ENCODE measurements at regions not wholly inside any gene's neighbourhood (a gene's known extent, or its start where the extent isn't known, plus 50 kb on each side); places are given as distances from the start of the nearest gene placed in this dataset.

- no peak overlapping the region for H3K4me3 ChIP-seq (ENCODE audit: low read length)
- DNase-seq: no peak
- no peaks in the 10 kb centered on the region for H3K36me3 ChIP-seq (ENCODE audit: low read depth, low read length)
- no TSS peak for BruUV-seq (replicated peaks)
- H4K20me1 ChIP-seq (ENCODE audit: low read length): no peaks in the 10 kb centered on the region
- TF ChIP-seq CTCF (conservative IDR thresholded peaks at IDR 0.05; ENCODE audit: low read depth, low read length) (no peak), EZH2phosphoT487 (IDR thresholded peaks at IDR 0.05; ENCODE audit: borderline replicate concordance, low read length) (no peak), EZH2 (IDR thresholded peaks at IDR 0.05; ENCODE audit: low read length, unreplicated experiment) (no peak)
- H2AFZ ChIP-seq (ENCODE audit: low read length): no peak overlapping the region
- H3K9ac ChIP-seq (ENCODE audit: low read length): no peak overlapping the region
- intact Hi-C loops (cut with micrococcal nuclease): no loop called here
- H3K79me2 ChIP-seq (ENCODE audit: low read length): no peaks in the 10 kb centered on the region
- no peak overlapping the region for H3K4me2 ChIP-seq (ENCODE audit: low read length)
- no peaks in the 10 kb centered on the region for H3F3A ChIP-seq (ENCODE audit: low read length, unreplicated experiment)
- no peaks in the 10 kb centered on the region for H3K9me2 ChIP-seq (replicated peaks; ENCODE audit: low read length)
- CTCF ChIA-PET: no interaction called here
- H3K27me3 ChIP-seq (ENCODE audit: low read length): 0 out of 2 replicates have a peak, but pooled peaks cover 3% of the 10 kb centered on the region
- no peak for ATAC-seq
- H3K9me3 ChIP-seq (ENCODE audit: low read length): no peaks in the 10 kb centered on the region
- POLR2A ChIA-PET (ENCODE audit: unreplicated experiment): no interaction called here
- no peaks in the 10 kb centered on the region for H3K4me1 ChIP-seq (ENCODE audit: insufficient read depth, low read length)
- no peak overlapping the region for H3K27ac ChIP-seq (ENCODE audit: low read length)
These were observed 109.4 kb upstream of the PRLR start for GRCh38 chr5:35339616-35340100.

- H3K9ac ChIP-seq (ENCODE audit: low read length): no peak overlapping the region
- H3K79me2 ChIP-seq (ENCODE audit: low read length): no peaks in the 10 kb centered on the region
- ChIA-PET CTCF (no interaction called here), POLR2A (ENCODE audit: unreplicated experiment) (no interaction called here)
- ATAC-seq (no peak), DNase-seq (no peak)
- no peaks in the 10 kb centered on the region for H3K9me3 ChIP-seq (ENCODE audit: low read length)
- H3K36me3 ChIP-seq (ENCODE audit: low read depth, low read length): no peaks in the 10 kb centered on the region
- no peak overlapping the region for H3K4me3 ChIP-seq (ENCODE audit: low read length)
- no peaks in the 10 kb centered on the region for H3F3A ChIP-seq (ENCODE audit: low read length, unreplicated experiment)
- no peak overlapping the region for H3K4me2 ChIP-seq (ENCODE audit: low read length)
- H3K27me3 ChIP-seq (ENCODE audit: low read length): 0 out of 2 replicates have a peak, but pooled peaks cover 3% of the 10 kb centered on the region
- no peak for TF ChIP-seq CTCF (conservative IDR thresholded peaks at IDR 0.05; ENCODE audit: low read depth, low read length)
- no peak for TF ChIP-seq EZH2 (IDR thresholded peaks at IDR 0.05; ENCODE audit: low read length, unreplicated experiment)
- no peak for TF ChIP-seq EZH2phosphoT487 (IDR thresholded peaks at IDR 0.05; ENCODE audit: borderline replicate concordance, low read length)
- H3K9me2 ChIP-seq (replicated peaks; ENCODE audit: low read length): no peaks in the 10 kb centered on the region
- no peaks in the 10 kb centered on the region for H3K4me1 ChIP-seq (ENCODE audit: insufficient read depth, low read length)
- H2AFZ ChIP-seq (ENCODE audit: low read length): no peak overlapping the region
- intact Hi-C loops (cut with micrococcal nuclease): no loop called here
- no peak overlapping the region for H3K27ac ChIP-seq (ENCODE audit: low read length)
- BruUV-seq (replicated peaks): no TSS peak
- no peaks in the 10 kb centered on the region for H4K20me1 ChIP-seq (ENCODE audit: low read length)
These were observed 108.7 kb upstream of the PRLR start for GRCh38 chr5:35339006-35339405.

GRCh38 chr5:35338157-35338453 lies 107.8 kb upstream of the PRLR start:
- no peaks in the 10 kb centered on the region for H3K9me2 ChIP-seq (replicated peaks; ENCODE audit: low read length)
- H3K36me3 ChIP-seq (ENCODE audit: low read depth, low read length): no peaks in the 10 kb centered on the region
- H3K9me3 ChIP-seq (ENCODE audit: low read length): no peaks in the 10 kb centered on the region
- intact Hi-C loops (cut with micrococcal nuclease): no loop called here
- ChIA-PET POLR2A (ENCODE audit: unreplicated experiment) (no interaction called here), CTCF (no interaction called here)
- H2AFZ ChIP-seq (ENCODE audit: low read length): no peak overlapping the region
- no peak overlapping the region for H3K4me3 ChIP-seq (ENCODE audit: low read length)
- no peaks in the 10 kb centered on the region for H3F3A ChIP-seq (ENCODE audit: low read length, unreplicated experiment)
- no peak overlapping the region for H3K9ac ChIP-seq (ENCODE audit: low read length)
- H3K27me3 ChIP-seq (ENCODE audit: low read length): peaks cover 6% of the 10 kb centered on the region; the same call in 1 of the 2 replicates
- BruUV-seq (replicated peaks): no TSS peak
- no peaks in the 10 kb centered on the region for H3K79me2 ChIP-seq (ENCODE audit: low read length)
- no peak overlapping the region for H3K4me2 ChIP-seq (ENCODE audit: low read length)
- ATAC-seq (no peak), DNase-seq (no peak)
- H3K4me1 ChIP-seq (ENCODE audit: insufficient read depth, low read length): no peaks in the 10 kb centered on the region
- no peaks in the 10 kb centered on the region for H4K20me1 ChIP-seq (ENCODE audit: low read length)
- no peak overlapping the region for H3K27ac ChIP-seq (ENCODE audit: low read length)
- TF ChIP-seq CTCF (conservative IDR thresholded peaks at IDR 0.05; ENCODE audit: low read depth, low read length) (no peak), EZH2phosphoT487 (IDR thresholded peaks at IDR 0.05; ENCODE audit: borderline replicate concordance, low read length) (no peak), EZH2 (IDR thresholded peaks at IDR 0.05; ENCODE audit: low read length, unreplicated experiment) (no peak)

Measured in PC-3 (cell line).